Ishikawa (cell line): ENCODE measurements at regions not wholly inside any gene's neighbourhood (a gene's known extent, or its start where the extent isn't known, plus 50 kb on each side); places are given as distances from the start of the nearest gene placed in this dataset.

ENCODE experiments used
- CREB1 ChIP-seq: IDR thresholded peaks from 2 replicates; pipeline ENCODE4 v1.6.1; 2012; ENCODE audit warnings: low read depth
- FOXM1 ChIP-seq: IDR thresholded peaks from 2 replicates; pipeline ENCODE4 v1.6.1; 2012; ENCODE audit warnings: low read depth, borderline replicate concordance
- MAX ChIP-seq: IDR thresholded peaks from 2 replicates; pipeline ENCODE4 v1.6.1; 2012
- NFIC ChIP-seq: IDR thresholded peaks from 2 replicates; pipeline ENCODE4 v1.6.1; 2012
- RAD21 ChIP-seq: IDR thresholded peaks from 2 replicates; pipeline ENCODE4 v1.6.1; 2012; ENCODE audit warnings: low read depth
- REST ChIP-seq: IDR thresholded peaks from 2 replicates; pipeline ENCODE4 v1.6.1; 2012; ENCODE audit warnings: low read depth, mild to moderate bottlenecking
- TAF1 ChIP-seq: IDR thresholded peaks from 2 replicates; pipeline ENCODE4 v1.6.1; 2012; ENCODE audit warnings: low read depth, mild to moderate bottlenecking
- YY1 ChIP-seq: IDR thresholded peaks from 2 replicates; pipeline ENCODE4 v1.6.1; 2012; ENCODE audit warnings: low read depth
- ZBTB7A ChIP-seq: IDR thresholded peaks from 2 replicates; pipeline ENCODE4 v1.6.1; 2012; ENCODE audit warnings: low read depth

- TF ChIP-seq RAD21 (peak; percentile 57), FOXM1 (no peak), TAF1 (no peak), CREB1 (no peak), NFIC (no peak), REST (no peak), ZBTB7A (no peak), YY1 (no peak), MAX (no peak)
These were observed 148.7 kb upstream of the PHACTR3 start for GRCh38 chr20:59455402-59456341.
